ENCODE measurements at regions not wholly inside any gene's neighbourhood (a gene's known extent, or its start where the extent isn't known, plus 50 kb on each side); places are given as distances from the start of the nearest gene placed in this dataset.

DNA sequence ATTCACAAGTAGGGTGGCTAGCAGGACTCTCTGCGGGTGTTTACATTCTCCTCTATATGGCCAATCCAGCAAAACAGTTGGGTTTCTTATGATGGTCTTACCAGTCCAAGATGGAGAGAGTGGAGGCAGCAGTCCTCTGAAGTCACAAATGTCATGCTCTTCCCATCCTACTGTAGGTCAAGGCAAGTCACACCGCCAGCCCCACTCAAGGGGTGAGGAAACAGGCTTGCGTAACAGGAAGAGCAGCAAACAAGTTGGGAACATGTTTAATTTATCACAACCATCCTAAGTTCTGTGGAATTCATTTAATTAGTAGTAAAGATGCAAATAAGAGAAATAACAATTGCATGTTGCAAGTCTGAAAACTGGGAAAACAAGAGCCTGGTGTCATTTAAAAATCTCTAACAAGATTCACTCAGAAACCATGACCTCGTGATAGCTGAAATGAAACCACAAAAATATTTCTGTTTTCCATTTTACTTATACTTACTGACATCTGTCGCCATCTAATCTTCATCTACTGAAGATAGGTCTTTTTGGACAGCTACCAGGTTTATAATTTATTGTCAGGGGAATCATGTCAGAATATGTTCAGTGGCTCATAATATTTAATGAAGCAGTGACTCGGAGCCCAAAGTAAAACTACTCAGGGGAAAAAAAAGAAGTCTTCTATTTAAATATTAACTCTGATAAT, 349.1 kb upstream of the FMN2 start:
- no peak for DNase-seq
- intact Hi-C loops (cut with micrococcal nuclease; ENCODE audit: unreplicated experiment): no loop called here
- no TSS peak for BruUV-seq (replicated peaks)
- no peak overlapping the region for H3K27ac ChIP-seq
- H3K4me3 ChIP-seq: no peak overlapping the region
- CTCF ChIA-PET: no interaction called here
- TF ChIP-seq EZH2 (IDR thresholded peaks at IDR 0.05; ENCODE audit: low read depth): no peak
- TF ChIP-seq, protein P1, sequence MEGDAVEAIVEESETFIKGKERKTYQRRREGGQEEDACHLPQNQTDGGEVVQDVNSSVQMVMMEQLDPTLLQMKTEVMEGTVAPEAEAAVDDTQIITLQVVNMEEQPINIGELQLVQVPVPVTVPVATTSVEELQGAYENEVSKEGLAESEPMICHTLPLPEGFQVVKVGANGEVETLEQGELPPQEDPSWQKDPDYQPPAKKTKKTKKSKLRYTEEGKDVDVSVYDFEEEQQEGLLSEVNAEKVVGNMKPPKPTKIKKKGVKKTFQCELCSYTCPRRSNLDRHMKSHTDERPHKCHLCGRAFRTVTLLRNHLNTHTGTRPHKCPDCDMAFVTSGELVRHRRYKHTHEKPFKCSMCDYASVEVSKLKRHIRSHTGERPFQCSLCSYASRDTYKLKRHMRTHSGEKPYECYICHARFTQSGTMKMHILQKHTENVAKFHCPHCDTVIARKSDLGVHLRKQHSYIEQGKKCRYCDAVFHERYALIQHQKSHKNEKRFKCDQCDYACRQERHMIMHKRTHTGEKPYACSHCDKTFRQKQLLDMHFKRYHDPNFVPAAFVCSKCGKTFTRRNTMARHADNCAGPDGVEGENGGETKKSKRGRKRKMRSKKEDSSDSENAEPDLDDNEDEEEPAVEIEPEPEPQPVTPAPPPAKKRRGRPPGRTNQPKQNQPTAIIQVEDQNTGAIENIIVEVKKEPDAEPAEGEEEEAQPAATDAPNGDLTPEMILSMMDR (conservative IDR thresholded peaks at IDR 0.05): no peak
- no peaks in the 10 kb centered on the region for H3K9me2 ChIP-seq (ENCODE audit: insufficient read depth)
- H2AFZ ChIP-seq: no peak overlapping the region
- H3K79me2 ChIP-seq (ENCODE audit: low read depth): no peaks in the 10 kb centered on the region
- H3K27me3 ChIP-seq (ENCODE audit: insufficient read depth, low read depth): no peaks in the 10 kb centered on the region
- H3K4me1 ChIP-seq (replicated peaks; ENCODE audit: insufficient read depth): no peaks in the 10 kb centered on the region
- no peak overlapping the region for H3K4me2 ChIP-seq
- H3K36me3 ChIP-seq (ENCODE audit: low read depth): no peaks in the 10 kb centered on the region
- POLR2A ChIA-PET (ENCODE audit: unreplicated experiment): no interaction called here
- H3F3A ChIP-seq (ENCODE audit: insufficient read depth, low read depth): no peaks in the 10 kb centered on the region
- H4K20me1 ChIP-seq (ENCODE audit: insufficient read depth): no peaks in the 10 kb centered on the region
- no peaks in the 10 kb centered on the region; the same call in 1 of the 2 replicates for H3K9me3 ChIP-seq (ENCODE audit: insufficient read depth, low read depth)

DNA sequence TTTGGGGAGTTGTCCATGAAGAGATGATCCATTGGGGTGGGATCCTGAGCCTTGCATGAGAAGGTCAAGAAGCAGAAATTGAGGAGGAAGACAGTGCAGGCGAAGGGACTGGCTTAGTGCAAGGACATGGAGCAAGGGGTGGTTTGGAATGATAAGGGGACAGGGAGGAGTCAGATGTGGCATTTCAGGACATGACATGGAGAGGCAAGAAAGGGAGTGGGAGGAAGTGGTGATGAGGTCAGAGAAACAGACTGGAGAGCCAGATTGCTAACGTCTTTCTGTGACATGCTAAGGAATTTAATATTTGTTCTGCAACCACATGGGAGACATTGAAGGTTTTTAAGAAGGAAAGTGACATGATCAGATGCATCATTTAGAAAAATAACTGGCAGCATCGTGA, 346.8 kb upstream of the FMN2 start:
- BruUV-seq (replicated peaks): no TSS peak
- H3K4me1 ChIP-seq (replicated peaks; ENCODE audit: insufficient read depth): no peaks in the 10 kb centered on the region
- H3K4me3 ChIP-seq: no peak overlapping the region
- no peaks in the 10 kb centered on the region; the same call in 1 of the 2 replicates for H3K9me3 ChIP-seq (ENCODE audit: insufficient read depth, low read depth)
- no peaks in the 10 kb centered on the region for H3K9me2 ChIP-seq (ENCODE audit: insufficient read depth)
- no peaks in the 10 kb centered on the region for H3K27me3 ChIP-seq (ENCODE audit: insufficient read depth, low read depth)
- ChIA-PET CTCF (no interaction called here), POLR2A (ENCODE audit: unreplicated experiment) (no interaction called here)
- TF ChIP-seq, protein P1 (conservative IDR thresholded peaks at IDR 0.05): no peak
- no peak for TF ChIP-seq EZH2 (IDR thresholded peaks at IDR 0.05; ENCODE audit: low read depth)
- intact Hi-C loops (cut with micrococcal nuclease; ENCODE audit: unreplicated experiment): no loop called here
- no peak overlapping the region for H3K27ac ChIP-seq
- no peaks in the 10 kb centered on the region for H4K20me1 ChIP-seq (ENCODE audit: insufficient read depth)
- H2AFZ ChIP-seq: no peak overlapping the region
- H3K36me3 ChIP-seq (ENCODE audit: low read depth): no peaks in the 10 kb centered on the region
- H3F3A ChIP-seq (ENCODE audit: insufficient read depth, low read depth): no peaks in the 10 kb centered on the region
- no peak overlapping the region for H3K4me2 ChIP-seq
- H3K79me2 ChIP-seq (ENCODE audit: low read depth): no peaks in the 10 kb centered on the region
- DNase-seq: no peak

DNA sequence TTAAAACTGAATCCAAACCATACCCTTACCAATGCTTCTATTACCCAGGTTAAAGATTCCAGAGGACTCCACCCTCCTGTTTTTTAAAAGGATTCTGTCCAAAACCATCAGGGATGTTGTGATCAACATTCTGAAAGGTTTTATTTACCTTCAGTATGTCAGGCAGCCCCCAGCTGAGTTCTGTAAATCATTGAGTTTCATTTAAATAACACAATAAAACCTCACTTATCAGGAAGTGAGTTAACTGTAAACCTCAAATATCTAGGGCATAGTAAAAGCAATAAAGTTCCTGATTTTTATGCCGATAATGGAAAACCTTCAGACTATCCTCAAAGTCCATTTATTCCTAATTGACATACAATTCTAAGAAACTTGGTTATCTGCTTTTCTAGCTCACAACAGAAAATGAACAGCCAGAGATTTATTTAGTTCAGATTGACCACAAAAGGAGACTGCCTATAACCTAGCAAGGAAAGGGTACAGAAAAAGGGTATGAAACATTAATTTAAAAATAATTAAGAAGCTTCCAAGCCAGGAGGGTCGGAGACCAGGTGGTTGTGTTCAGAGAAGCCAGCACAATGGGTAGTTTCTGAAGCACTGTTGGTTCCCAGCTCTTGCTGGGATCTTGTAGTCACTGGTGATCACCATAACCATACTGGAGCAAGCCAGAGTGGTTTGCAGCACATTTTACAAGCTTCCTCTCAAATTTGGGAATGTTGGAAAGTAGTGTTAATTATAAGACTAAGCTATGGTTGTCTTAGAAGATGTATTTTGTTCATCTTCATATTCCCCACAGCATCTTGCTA, 336.4 kb upstream of the FMN2 start:
- BruUV-seq (replicated peaks): no TSS peak
- ChIA-PET CTCF (no interaction called here), POLR2A (ENCODE audit: unreplicated experiment) (no interaction called here)
- Histone ChIP-seq H3K4me1 (replicated peaks; ENCODE audit: insufficient read depth) (no peaks in the 10 kb centered on the region), H3K9me3 (ENCODE audit: insufficient read depth, low read depth) (no peaks in the 10 kb centered on the region), H2AFZ (no peak overlapping the region), H3F3A (ENCODE audit: insufficient read depth, low read depth) (no peaks in the 10 kb centered on the region), H3K27ac (no peak overlapping the region), H3K36me3 (ENCODE audit: low read depth) (no peaks in the 10 kb centered on the region), H3K9me2 (ENCODE audit: insufficient read depth) (no peaks in the 10 kb centered on the region), H3K27me3 (ENCODE audit: insufficient read depth, low read depth) (no peaks in the 10 kb centered on the region), H3K4me2 (no peak overlapping the region), H3K4me3 (no peak overlapping the region), H3K79me2 (ENCODE audit: low read depth) (no peaks in the 10 kb centered on the region), H4K20me1 (ENCODE audit: insufficient read depth) (no peaks in the 10 kb centered on the region)
- TF ChIP-seq, protein P1 (conservative IDR thresholded peaks at IDR 0.05): no peak
- TF ChIP-seq EZH2 (IDR thresholded peaks at IDR 0.05; ENCODE audit: low read depth): no peak
- intact Hi-C loops (cut with micrococcal nuclease; ENCODE audit: unreplicated experiment): no loop called here
- no peak for DNase-seq

All from PC-9 (cell line).